Gastrocnemius medialis (tissue), 4 donors: ENCODE measurements at regions not wholly inside any gene's neighbourhood (a gene's known extent, or its start where the extent isn't known, plus 50 kb on each side); places are given as distances from the start of the nearest gene placed in this dataset.

Source experiments
- POLR2A ChIP-seq, 2 donors: fragments of 450-650 bp; IDR thresholded peaks; one replicate each; pipeline ENCODE4 v1.6.1; 2017; ENCODE audit warnings: antibody characterized with exemption in 2 of 2, mild to moderate bottlenecking in 2 of 2, moderate library complexity in 2 of 2
- TF ChIP-seq, protein P1 (sequence below), 5 experiments: fragments of 450-650 bp in 3 of 5; fragments of 200-600 bp in 2 of 5; sonication (generic) in 2 of 5; IDR thresholded peaks in 4 of 5; conservative IDR thresholded peaks in 1 of 5; 1 replicate in 4 of 5; 2 replicates in 1 of 5; pipeline ENCODE4 v1.5.1; 2016 to 2019; ENCODE audit warnings: antibody characterized with exemption in 5 of 5, mild to moderate bottlenecking in 3 of 5, moderate library complexity in 3 of 5

DNA sequence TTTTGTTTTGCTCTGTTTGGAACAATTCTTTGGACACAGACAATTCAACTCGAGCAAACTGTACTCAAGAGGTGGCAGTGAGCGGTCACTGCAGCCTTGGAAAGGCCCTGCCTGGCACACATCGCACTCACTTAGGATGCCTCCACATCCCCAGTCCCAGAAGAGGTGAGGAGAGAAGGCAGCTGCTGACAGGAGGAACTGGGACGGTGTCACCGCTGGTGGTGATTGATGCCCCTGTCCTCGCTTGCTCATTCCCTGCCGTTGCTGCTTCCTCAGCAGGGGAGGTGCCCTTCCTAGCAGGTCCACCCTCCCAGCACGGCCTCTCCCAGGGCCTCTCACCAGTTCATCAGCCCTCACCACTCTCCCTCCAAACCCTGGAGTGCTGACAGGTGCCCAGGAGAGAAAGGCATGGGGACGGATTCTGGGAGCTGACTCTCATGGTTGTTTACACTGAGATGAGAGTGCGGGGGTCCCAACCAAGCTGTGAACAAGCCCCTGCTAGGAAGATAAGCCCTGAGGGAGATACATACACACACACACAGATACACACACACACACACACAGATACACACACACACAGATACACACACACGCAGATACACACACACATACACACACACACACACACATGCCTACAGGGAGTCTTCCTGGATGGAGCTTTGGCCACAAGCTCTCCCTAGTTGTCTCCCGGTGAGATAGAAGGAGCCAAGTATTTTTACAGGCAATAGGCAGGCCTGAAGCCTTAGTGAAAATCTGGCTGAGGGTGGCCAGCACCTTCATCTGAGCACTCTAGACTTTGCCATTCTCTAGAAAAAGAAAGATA, 101.1 kb downstream of the CDC7 start:
- no peak for TF ChIP-seq POLR2A (IDR thresholded peaks at IDR 0.05)
- TF ChIP-seq, protein P1, sequence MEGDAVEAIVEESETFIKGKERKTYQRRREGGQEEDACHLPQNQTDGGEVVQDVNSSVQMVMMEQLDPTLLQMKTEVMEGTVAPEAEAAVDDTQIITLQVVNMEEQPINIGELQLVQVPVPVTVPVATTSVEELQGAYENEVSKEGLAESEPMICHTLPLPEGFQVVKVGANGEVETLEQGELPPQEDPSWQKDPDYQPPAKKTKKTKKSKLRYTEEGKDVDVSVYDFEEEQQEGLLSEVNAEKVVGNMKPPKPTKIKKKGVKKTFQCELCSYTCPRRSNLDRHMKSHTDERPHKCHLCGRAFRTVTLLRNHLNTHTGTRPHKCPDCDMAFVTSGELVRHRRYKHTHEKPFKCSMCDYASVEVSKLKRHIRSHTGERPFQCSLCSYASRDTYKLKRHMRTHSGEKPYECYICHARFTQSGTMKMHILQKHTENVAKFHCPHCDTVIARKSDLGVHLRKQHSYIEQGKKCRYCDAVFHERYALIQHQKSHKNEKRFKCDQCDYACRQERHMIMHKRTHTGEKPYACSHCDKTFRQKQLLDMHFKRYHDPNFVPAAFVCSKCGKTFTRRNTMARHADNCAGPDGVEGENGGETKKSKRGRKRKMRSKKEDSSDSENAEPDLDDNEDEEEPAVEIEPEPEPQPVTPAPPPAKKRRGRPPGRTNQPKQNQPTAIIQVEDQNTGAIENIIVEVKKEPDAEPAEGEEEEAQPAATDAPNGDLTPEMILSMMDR (IDR thresholded peaks at IDR 0.05 in 4 of 5, conservative IDR thresholded peaks at IDR 0.05 in 1 of 5) = no peak
